T-cell (primary cell): ENCODE measurements at regions not wholly inside any gene's neighbourhood (a gene's known extent, or its start where the extent isn't known, plus 50 kb on each side); places are given as distances from the start of the nearest gene placed in this dataset.
"Not testable (repeated sequence)": the region's sequence is repeated elsewhere in the genome, so short reads cannot be mapped to it uniquely, and the experiment has no call there.

Experiments
- ATAC-seq, 4 experiments: fragments of 200-7000 bp in 3 of 4; fragments of 150-1000 bp in 1 of 4; cut with Tn5 transposase; replicated peaks in 1 of 4; 1 replicate in 3 of 4; 2 replicates in 1 of 4; pipeline ENCODE4 v1.10.0; 2021; ENCODE audit warnings: moderate library complexity in 3 of 4, mild to moderate bottlenecking in 2 of 4, moderate number of reproducible peaks in 1 of 4
- CTCF ChIA-PET, 2 donors: fragments of 300-600 bp; sonication (Branson Sonifier 250); formaldehyde crosslinking; loops; one replicate each; lab custom pipeline; 2022; ENCODE audit warnings: antibody characterized with exemption in 2 of 2; lab: Charles Lee
- POLR2A ChIA-PET, 2 donors: fragments of 300-600 bp; sonication (Branson Sonifier 250); formaldehyde crosslinking; loops; one replicate each; lab custom pipeline; 2022; ENCODE audit warnings: antibody characterized with exemption in 2 of 2; lab: Charles Lee
- DNase-seq, 35 experiments: peaks; one replicate each; pipeline versions ENCODE4 v3.0.0 to v3.0.0-alpha.2; 2013 to 2023
- H3K27ac ChIP-seq: one replicate; pipeline ENCODE4 v1.5.1; 2013; ENCODE audit warnings: low read length
- H3K27me3 ChIP-seq, 2 experiments: replicated peaks in 1 of 2; 1 replicate in 1 of 2; 2 replicates in 1 of 2; pipeline versions ENCODE4 v1.6.1 to v1.7.0; 2013; ENCODE audit warnings: low read length in 1 of 2, mixed read lengths in 1 of 2; ENCODE audit not compliant: control insufficient read depth in 2 of 2, insufficient read depth in 2 of 2; ENCODE audit errors: extremely low read depth in 1 of 2
- H3K36me3 ChIP-seq, 2 donors: 1 replicate in 1 of 2; 2 replicates in 1 of 2; pipeline versions ENCODE4 v1.6.1 to v1.7.0; 2013; ENCODE audit warnings: low read length in 1 of 2; ENCODE audit not compliant: control insufficient read depth in 2 of 2, insufficient read depth in 1 of 2; ENCODE audit errors: extremely low read depth in 1 of 2
- H3K4me1 ChIP-seq, 2 experiments: 1 replicate in 1 of 2; 2 replicates in 1 of 2; pipeline versions ENCODE4 v1.6.1 to v1.7.0; 2013; ENCODE audit warnings: low read length in 2 of 2, mixed read lengths in 1 of 2; ENCODE audit not compliant: insufficient read depth in 2 of 2, control insufficient read depth in 1 of 2; ENCODE audit errors: extremely low read depth in 1 of 2
- H3K4me3 ChIP-seq, 2 donors: 1 replicate in 1 of 2; 2 replicates in 1 of 2; pipeline versions ENCODE4 v1.5.1 to v1.7.0; 2013; ENCODE audit warnings: mild to moderate bottlenecking in 2 of 2, low read length in 1 of 2, moderate library complexity in 1 of 2; ENCODE audit not compliant: control insufficient read depth in 1 of 2; ENCODE audit errors: extremely low read depth in 1 of 2
- H3K9me3 ChIP-seq: 2 replicates; pipeline ENCODE4 v1.7.0; 2013
- H3K27ac Mint-ChIP-seq, 2 donors: one replicate each; pipeline ENCODE4 v1.8.0; 2020 to 2021; ENCODE audit warnings: mild to moderate bottlenecking in 2 of 2, mixed read lengths in 2 of 2
- H3K27me3 Mint-ChIP-seq, 2 donors: one replicate each; pipeline ENCODE4 v1.8.0; 2021 to 2022; ENCODE audit warnings: mixed read lengths in 2 of 2
- H3K36me3 Mint-ChIP-seq: one replicate; pipeline ENCODE4 v1.8.0; 2021; ENCODE audit warnings: mixed read lengths
- H3K4me1 Mint-ChIP-seq, 3 donors: one replicate each; pipeline ENCODE4 v1.8.0; 2020 to 2022; ENCODE audit warnings: mixed read lengths in 3 of 3, mild to moderate bottlenecking in 1 of 3
- H3K4me3 Mint-ChIP-seq, 3 donors: one replicate each; pipeline ENCODE4 v1.8.0; 2020 to 2022; ENCODE audit warnings: mild to moderate bottlenecking in 3 of 3, mixed read lengths in 3 of 3, moderate library complexity in 3 of 3
- H3K9me3 Mint-ChIP-seq, 3 donors: one replicate each; pipeline ENCODE4 v1.8.0; 2020 to 2022; ENCODE audit warnings: mixed read lengths in 3 of 3
- WGBS: methylation state at CpG from one replicate; pipeline ENCODE4 v1.1.5; 2013; ENCODE audit warnings: missing lambda C conversion rate; ENCODE audit not compliant: insufficient coverage; 5-methylcytosine and 5-hydroxymethylcytosine counted together

DNA sequence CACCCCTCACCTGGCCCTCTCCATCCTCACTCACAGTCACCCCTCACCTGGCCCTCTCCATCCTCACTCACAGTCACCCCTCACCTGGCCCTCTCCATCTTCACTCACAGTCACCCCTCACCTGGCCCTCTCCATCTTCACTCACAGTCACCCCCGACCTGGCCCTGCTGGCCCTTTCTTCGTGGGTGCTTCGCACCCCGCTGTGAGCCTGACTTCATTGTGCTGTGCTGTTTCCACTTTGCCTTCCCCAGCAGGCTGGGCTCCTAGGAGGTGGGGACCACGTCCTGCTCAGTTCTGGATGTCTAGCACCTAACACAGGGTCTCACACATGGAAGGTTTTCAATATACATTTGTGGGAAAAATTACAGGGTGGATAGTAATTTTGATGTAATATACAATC lies 56.5 kb downstream of the RBFOX3 start:
- H3K27ac Mint-ChIP-seq, H3K4me1 Mint-ChIP-seq, H3K9me3 ChIP-seq, H3K4me3 ChIP-seq, H3K9me3 Mint-ChIP-seq, H3K36me3 Mint-ChIP-seq, H3K4me3 Mint-ChIP-seq, POLR2A ChIA-PET, H3K27ac ChIP-seq, DNase-seq, H3K36me3 ChIP-seq, ATAC-seq: not testable (repeated sequence)
- peaks cover 2 to 24% of the 10 kb centered on the region in 2 experiments for H3K27me3 ChIP-seq
- H3K4me1 ChIP-seq: peaks cover 0 to 20% of the 10 kb centered on the region in 2 experiments
- WGBS: 83% methylated on average over 1 of the region's 5 CpGs
- CTCF ChIA-PET: interaction anchor here in 1 of 2 donors (0.7 kb wide), 1 partner anchor 16 kb away, joined by 3 read pairs; no protein-coding TSS in a partner anchor
- H3K27me3 Mint-ChIP-seq: peaks cover 20 to 36% of the 10 kb centered on the region in 2 donors

DNA sequence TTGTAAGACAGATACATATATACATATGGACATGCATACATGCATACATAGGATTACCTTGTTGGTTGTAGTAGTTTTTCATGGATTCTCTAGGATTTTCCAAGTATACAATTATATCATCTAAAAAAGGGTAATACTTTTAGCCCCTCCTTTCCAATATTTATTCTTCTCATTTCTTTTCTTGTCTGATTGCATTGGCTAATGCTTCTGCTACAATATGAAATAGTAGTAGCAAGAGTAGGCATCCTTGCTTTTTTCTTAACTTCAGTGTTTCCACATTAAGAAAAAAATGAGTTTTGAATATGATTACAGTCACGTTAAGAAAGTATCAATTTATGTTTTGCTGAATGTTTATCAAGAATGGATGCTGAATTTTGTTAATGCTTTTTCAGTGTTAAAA lies 58.0 kb downstream of the RBFOX3 start:
- peaks cover 0 to 12% of the 10 kb centered on the region in 2 experiments for H3K4me1 ChIP-seq
- no CpG with 5 or more reads among the region's 1 CpG for WGBS
- DNase-seq (no peak), ATAC-seq (no peak)
- no peak overlapping the region for H3K27ac ChIP-seq
- H3K27ac Mint-ChIP-seq: no peak overlapping the region
- no peaks in the 10 kb centered on the region for H3K36me3 ChIP-seq
- H3K36me3 Mint-ChIP-seq: no peaks in the 10 kb centered on the region
- ChIA-PET POLR2A (no interaction called here), CTCF (no interaction called here)
- H3K9me3 Mint-ChIP-seq: peaks cover 0 to 4% (median 3%) of the 10 kb centered on the region in 3 donors
- peaks cover 11 to 31% of the 10 kb centered on the region in 2 donors for H3K27me3 Mint-ChIP-seq
- H3K4me1 Mint-ChIP-seq: peaks cover 0 to 5% (median 5%) of the 10 kb centered on the region in 3 donors
- no peaks in the 10 kb centered on the region for H3K9me3 ChIP-seq
- no peak overlapping the region for H3K4me3 ChIP-seq
- no peak overlapping the region for H3K4me3 Mint-ChIP-seq
- peaks cover 2 to 18% of the 10 kb centered on the region in 2 experiments for H3K27me3 ChIP-seq

DNA sequence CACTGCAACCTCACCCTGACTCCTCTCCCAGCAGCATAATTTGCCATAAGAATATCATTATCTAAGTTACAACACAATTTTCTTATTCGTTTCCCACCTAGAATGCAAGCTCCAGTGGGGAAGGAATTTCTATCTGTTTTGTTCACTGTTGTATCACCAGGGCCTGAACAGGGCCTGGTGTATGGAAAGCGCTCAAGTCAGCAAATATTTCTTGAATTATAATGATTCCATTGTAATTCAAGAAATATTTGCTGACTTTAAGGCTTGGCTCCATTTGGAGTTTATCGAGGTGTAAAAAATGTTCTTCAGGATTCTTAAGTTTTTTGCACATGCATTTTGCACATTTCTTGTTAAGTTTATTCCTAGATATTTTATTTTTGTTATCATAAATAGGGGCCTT lies 58.4 kb downstream of the RBFOX3 start:
- H3K4me1 Mint-ChIP-seq: peaks cover 0 to 5% (median 5%) of the 10 kb centered on the region in 3 donors
- peaks cover 0 to 4% (median 3%) of the 10 kb centered on the region in 3 donors for H3K9me3 Mint-ChIP-seq
- H3K4me1 ChIP-seq: peaks cover 0 to 12% of the 10 kb centered on the region in 2 experiments
- ChIA-PET CTCF (no interaction called here), POLR2A (no interaction called here)
- H3K4me3 ChIP-seq: no peak overlapping the region
- DNase-seq (no peak), ATAC-seq (no peak)
- no peak overlapping the region for H3K27ac Mint-ChIP-seq
- H3K4me3 Mint-ChIP-seq: no peak overlapping the region
- no CpG with 5 or more reads among the region's 3 CpGs for WGBS
- no peaks in the 10 kb centered on the region for H3K36me3 ChIP-seq
- H3K27me3 ChIP-seq: peaks cover 2 to 18% of the 10 kb centered on the region in 2 experiments
- no peak overlapping the region for H3K27ac ChIP-seq
- no peaks in the 10 kb centered on the region for H3K36me3 Mint-ChIP-seq
- peaks cover 7 to 29% of the 10 kb centered on the region in 2 donors for H3K27me3 Mint-ChIP-seq
- no peaks in the 10 kb centered on the region for H3K9me3 ChIP-seq

DNA sequence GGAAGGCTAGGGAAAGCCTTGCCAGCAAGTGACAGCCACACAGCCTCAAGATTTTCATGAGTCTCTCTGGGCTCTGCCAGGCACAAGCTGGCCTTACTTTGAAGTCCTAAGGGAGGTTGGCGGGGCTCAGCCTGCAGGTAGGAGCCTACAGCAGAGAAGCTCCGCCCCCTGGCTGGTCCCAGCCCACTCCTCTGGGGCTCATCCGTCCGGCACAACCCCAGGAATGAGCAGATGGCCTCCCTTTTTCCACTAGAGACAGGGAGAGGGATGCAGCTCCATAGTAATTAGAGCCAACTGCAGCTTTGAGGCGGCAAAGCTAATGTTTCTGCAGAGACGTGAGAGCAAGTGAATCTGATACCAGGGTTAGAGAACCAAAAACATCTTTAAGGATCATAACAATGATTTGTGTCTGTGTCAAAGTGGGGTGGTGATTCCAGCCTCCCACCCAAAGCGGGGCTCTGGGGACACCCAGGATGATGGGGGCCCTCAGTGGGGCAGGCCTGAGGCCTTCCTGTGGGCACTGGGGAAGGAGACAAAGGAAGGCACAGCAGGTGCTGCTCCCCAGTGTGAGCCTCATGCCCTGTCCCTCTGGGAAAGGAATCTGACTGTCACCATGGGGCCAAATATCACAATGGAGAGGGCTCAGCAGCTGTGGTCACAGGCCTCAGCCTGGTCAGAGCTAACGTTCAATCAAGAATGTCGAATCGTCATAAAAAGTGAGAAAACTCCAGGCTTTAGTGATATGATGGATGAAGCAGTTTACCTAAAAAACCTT lies 61.5 kb downstream of the RBFOX3 start:
- Mint-ChIP-seq H3K27me3 (peaks cover 12 to 23% of the 10 kb centered on the region in 2 donors), H3K4me3 (no peak overlapping the region), H3K27ac (no peak overlapping the region), H3K36me3 (no peaks in the 10 kb centered on the region), H3K4me1 (no peaks in the 10 kb centered on the region), H3K9me3 (peaks cover 0 to 3% (median 0%) of the 10 kb centered on the region in 3 donors)
- 38% methylated on average over 5 of the region's 10 CpGs for WGBS
- ChIA-PET CTCF (interaction anchor here in 1 of 2 donors (0.6 kb wide), 1 partner anchor 605 kb away, joined by 7 read pairs; no protein-coding TSS in a partner anchor), POLR2A (no interaction called here)
- Histone ChIP-seq H3K27me3 (peaks cover 0 to 22% of the 10 kb centered on the region in 2 experiments), H3K4me3 (no peak overlapping the region), H3K27ac (no peak overlapping the region), H3K9me3 (no peaks in the 10 kb centered on the region), H3K4me1 (no peaks in the 10 kb centered on the region), H3K36me3 (no peaks in the 10 kb centered on the region)
- no peak for DNase-seq
- no peak for ATAC-seq

DNA sequence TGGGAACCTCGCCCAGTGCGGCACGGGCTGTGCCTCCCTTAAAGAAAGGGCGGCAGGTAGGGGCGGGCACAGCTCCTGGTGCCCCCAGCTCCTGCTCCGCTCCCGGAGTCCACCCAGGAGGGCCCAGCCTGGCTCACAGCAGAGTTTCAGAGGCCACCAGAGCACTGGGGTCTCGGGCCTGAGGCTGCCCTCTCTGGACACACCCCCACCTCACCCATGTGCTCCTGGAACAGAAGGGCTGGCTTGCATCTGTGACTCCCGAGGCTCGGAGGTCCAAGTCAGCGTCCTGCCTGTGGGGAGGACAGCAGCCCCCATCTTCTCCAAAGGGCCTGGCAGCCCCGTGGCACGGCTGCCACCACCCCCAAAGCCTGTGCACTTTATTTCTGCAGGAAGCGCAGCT lies 62.7 kb downstream of the RBFOX3 start:
- ATAC-seq (no peak), DNase-seq (no peak)
- Mint-ChIP-seq H3K9me3 (no peaks in the 10 kb centered on the region), H3K4me1 (no peaks in the 10 kb centered on the region), H3K27ac (no peak overlapping the region), H3K4me3 (no peak overlapping the region), H3K36me3 (no peaks in the 10 kb centered on the region), H3K27me3 (peaks cover 16 to 26% of the 10 kb centered on the region in 2 donors)
- POLR2A ChIA-PET: no interaction called here
- no peaks in the 10 kb centered on the region for H3K36me3 ChIP-seq
- no peak overlapping the region for H3K4me3 ChIP-seq
- CTCF ChIA-PET: no interaction called here
- H3K4me1 ChIP-seq: no peaks in the 10 kb centered on the region
- H3K27me3 ChIP-seq: peaks cover 0 to 28% of the 10 kb centered on the region in 2 experiments
- no peak overlapping the region for H3K27ac ChIP-seq
- WGBS: 91% methylated on average over 10 of the region's 14 CpGs
- no peaks in the 10 kb centered on the region for H3K9me3 ChIP-seq

DNA sequence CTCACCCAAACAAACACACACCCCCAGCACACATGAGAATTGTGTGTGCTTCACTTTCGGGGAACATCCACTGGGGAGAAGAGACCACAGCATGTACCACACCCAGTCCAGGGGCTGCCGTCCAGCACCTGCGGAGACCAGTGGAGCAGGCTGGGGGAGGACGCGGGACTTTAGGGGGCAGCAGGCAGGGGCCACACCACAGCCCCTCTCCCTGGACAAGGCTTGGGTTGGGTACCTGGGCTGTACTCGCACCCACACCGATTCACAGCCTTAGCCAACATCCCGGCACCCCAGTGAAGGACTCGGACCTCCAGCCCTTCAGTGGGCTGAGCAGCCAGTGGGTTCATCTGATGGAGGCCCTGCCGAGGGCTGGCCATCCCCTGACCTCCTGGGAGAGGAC lies 63.3 kb downstream of the RBFOX3 start:
- no peak for DNase-seq
- ATAC-seq: no peak
- Histone ChIP-seq H3K36me3 (no peaks in the 10 kb centered on the region), H3K4me3 (no peak overlapping the region), H3K27me3 (peaks cover 0 to 29% of the 10 kb centered on the region in 2 experiments), H3K27ac (no peak overlapping the region), H3K4me1 (no peaks in the 10 kb centered on the region), H3K9me3 (no peaks in the 10 kb centered on the region)
- no peaks in the 10 kb centered on the region for H3K4me1 Mint-ChIP-seq
- WGBS: 87% methylated on average over 2 of the region's 10 CpGs
- H3K27me3 Mint-ChIP-seq: peaks cover 16 to 26% of the 10 kb centered on the region in 2 donors
- ChIA-PET CTCF (no interaction called here), POLR2A (no interaction called here)
- H3K4me3 Mint-ChIP-seq: no peak overlapping the region
- no peaks in the 10 kb centered on the region for H3K36me3 Mint-ChIP-seq
- H3K9me3 Mint-ChIP-seq: no peaks in the 10 kb centered on the region
- no peak overlapping the region for H3K27ac Mint-ChIP-seq
